Panc1 (cell line): ENCODE measurements at regions not wholly inside any gene's neighbourhood (a gene's known extent, or its start where the extent isn't known, plus 50 kb on each side); places are given as distances from the start of the nearest gene placed in this dataset.

Source experiments
- CTCF ChIP-seq: fragments of 450-650 bp; IDR thresholded peaks from 2 replicates; pipeline ENCODE4 v1.5.1; 2017; ENCODE audit warnings: mild to moderate bottlenecking
- POLR2AphosphoS5 ChIP-seq: IDR thresholded peaks from 2 replicates; pipeline ENCODE4 v1.6.1; 2012; ENCODE audit warnings: mild to moderate bottlenecking, low read depth, low read length, moderate library complexity
- REST ChIP-seq, 2 experiments: IDR thresholded peaks; 2 replicates each; pipeline ENCODE4 v1.6.1; 2011 to 2012; ENCODE audit warnings: low read depth in 2 of 2, control low read depth in 1 of 2, low read length in 1 of 2, mild to moderate bottlenecking in 1 of 2, moderate library complexity in 1 of 2; ENCODE audit not compliant: insufficient read depth in 1 of 2
- TCF7L2 ChIP-seq: IDR thresholded peaks from 2 replicates; pipeline ENCODE4 v1.6.1; 2011; ENCODE audit warnings: mild to moderate bottlenecking, low read depth, low read length, inconsistent platforms

GRCh38 chr7:17155529-17155928 is 142.9 kb upstream of the AHR start:
- TF ChIP-seq CTCF = no peak
- no peak for TF ChIP-seq REST (IDR thresholded peaks at IDR 0.05; ENCODE audit: insufficient read depth in 1 of 2, low read depth in 2 of 2, low read length in 1 of 2)
- no peak for TF ChIP-seq POLR2AphosphoS5
- TF ChIP-seq TCF7L2 = no peak
